GM10248 (cell line): ENCODE measurements at regions not wholly inside any gene's neighbourhood (a gene's known extent, or its start where the extent isn't known, plus 50 kb on each side); places are given as distances from the start of the nearest gene placed in this dataset.
"Not testable (repeated sequence)": the region's sequence is repeated elsewhere in the genome, so short reads cannot be mapped to it uniquely, and the experiment has no call there.

ENCODE experiments used
- CTCF ChIA-PET: fragments of 300-600 bp; sonication (Branson Sonifier 250); formaldehyde crosslinking; extraction: SDS; loops from one replicate; lab custom pipeline; 2021; ENCODE audit warnings: antibody characterized with exemption; lab: Yijun Ruan, JAX
- POLR2A ChIA-PET: fragments of 350-650 bp; sonication (Branson Sonifier 250); formaldehyde crosslinking; extraction: SDS; loops from one replicate; lab custom pipeline; 2020; ENCODE audit warnings: antibody characterized with exemption; lab: Yijun Ruan, JAX
- DNase-seq: peaks from one replicate; pipeline ENCODE4 v3.0.0; 2012; ENCODE audit errors: extremely low spot score
- CTCF ChIP-seq: IDR thresholded peaks from 2 replicates; pipeline ENCODE4 v1.5.1; 2012; ENCODE audit warnings: mild to moderate bottlenecking, low read depth; ENCODE audit errors: extremely low read depth, missing control alignments, control extremely low read depth

- CTCF ChIA-PET: interaction anchor here (1.3 to 4.5 kb wide), 4 partner anchors 12 to 1330 kb away, joined by 3 to 45 read pairs (median 4); no protein-coding TSS in a partner anchor
- POLR2A ChIA-PET: no interaction called here
- DNase-seq: no peak
- TF ChIP-seq CTCF: no peak
Measured at GRCh38 chr9:13439685-13440476, 160.4 kb upstream of the MPDZ start.

- ChIA-PET POLR2A (no interaction called here), CTCF (interaction anchor here (1.7 to 4.5 kb wide), 2 partner anchors 10 to 12 kb away, joined by 5 to 45 read pairs; no protein-coding TSS in a partner anchor)
- no peak for DNase-seq
- no peak for TF ChIP-seq CTCF
Measured at GRCh38 chr9:13437866-13438265, 158.4 kb upstream of the MPDZ start.

- POLR2A ChIA-PET: no interaction called here
- TF ChIP-seq CTCF: no peak
- no peak for DNase-seq
- CTCF ChIA-PET: interaction anchor here (1.0 to 4.5 kb wide), 3 partner anchors 8 to 917 kb away, joined by 4 to 45 read pairs (median 5); no protein-coding TSS in a partner anchor
Measured at GRCh38 chr9:13436591-13436990, 157.1 kb upstream of the MPDZ start.

- CTCF ChIA-PET, DNase-seq: not testable (repeated sequence)
Measured at GRCh38 chr9:13433453-13433852, 154.0 kb upstream of the MPDZ start.

DNA sequence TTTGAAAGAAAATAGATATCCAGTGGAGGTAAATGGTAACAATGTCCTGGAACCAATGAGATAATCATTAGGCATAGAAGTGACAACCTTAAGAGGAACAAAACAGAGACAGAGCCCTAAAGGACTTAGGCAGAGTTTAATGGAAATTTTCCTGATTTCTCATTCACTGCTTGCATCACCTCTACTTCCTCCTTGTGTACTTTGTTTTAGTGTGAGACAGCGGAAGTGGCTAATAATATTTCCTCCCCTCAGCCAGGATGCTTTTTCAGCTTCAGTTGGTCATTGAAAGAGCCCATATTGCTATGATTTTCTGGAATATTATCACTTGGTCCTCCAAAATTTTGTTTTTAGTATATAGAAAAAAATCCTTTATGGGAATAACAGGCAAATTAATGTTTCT is 153.4 kb upstream of the MPDZ start:
- TF ChIP-seq CTCF: no peak
- ChIA-PET POLR2A (no interaction called here), CTCF (no interaction called here)
- DNase-seq: no peak

More at GRCh38 chr9:13433453-13433852, 154.0 kb upstream of the MPDZ start:
- POLR2A ChIA-PET: not testable (repeated sequence)

DNA sequence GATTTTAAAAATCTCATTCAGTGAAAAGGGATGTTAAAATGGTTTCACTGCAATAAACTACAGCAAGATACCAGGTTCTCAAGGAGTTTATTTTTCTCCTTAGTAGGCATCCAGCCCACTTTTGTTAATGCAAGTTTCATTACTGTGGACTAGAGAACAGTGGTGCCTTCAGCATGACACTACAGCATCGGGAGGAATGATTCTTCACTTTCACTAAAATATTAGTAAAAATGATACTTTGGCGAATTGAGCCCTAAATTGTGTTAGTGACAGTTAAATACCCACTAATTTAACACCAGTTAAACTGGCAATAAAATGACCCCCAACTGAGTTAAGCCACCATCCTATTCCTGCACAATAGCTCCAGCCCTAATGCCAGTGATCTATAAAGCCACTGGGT is 152.2 kb upstream of the MPDZ start:
- no peak for TF ChIP-seq CTCF
- CTCF ChIA-PET: interaction anchor here (5.0 kb wide), 1 partner anchor 922 kb away, joined by 127 read pairs; no protein-coding TSS in a partner anchor
- no peak for DNase-seq
- POLR2A ChIA-PET: no interaction called here

DNA sequence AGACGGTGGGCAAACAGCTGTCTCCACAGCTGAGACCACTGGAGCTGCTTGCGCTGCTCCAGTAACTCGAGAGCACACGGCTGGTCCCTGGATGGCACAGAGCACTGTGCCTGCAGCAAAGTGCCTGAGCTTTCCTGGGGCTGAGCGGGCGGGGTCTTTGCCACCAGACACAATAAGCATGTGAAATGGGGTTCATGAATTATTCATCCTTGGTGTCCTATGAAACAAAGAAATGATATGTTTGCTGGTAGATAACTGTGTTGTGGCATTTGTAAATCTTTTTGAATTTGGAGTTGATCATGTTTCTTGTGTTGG is 151.7 kb upstream of the MPDZ start:
- ChIA-PET POLR2A (no interaction called here), CTCF (interaction anchor here (5.0 kb wide), 1 partner anchor 922 kb away, joined by 127 read pairs; no protein-coding TSS in a partner anchor)
- no peak for DNase-seq
- TF ChIP-seq CTCF: no peak
